ENCODE measurements at regions not wholly inside any gene's neighbourhood (a gene's known extent, or its start where the extent isn't known, plus 50 kb on each side); places are given as distances from the start of the nearest gene placed in this dataset.
A peak's percentile ranks its signal among the peaks of the same experiment; 100 is the strongest.
"Not testable (repeated sequence)": the region's sequence is repeated elsewhere in the genome, so short reads cannot be mapped to it uniquely, and the experiment has no call there.

- DNase-seq (ENCODE audit: low spot score) = no peak
Observed at GRCh38 chr21:39000496-39000895, 182.8 kb downstream of the PSMG1 start.

GRCh38 chr21:38999161-38999560 is 184.1 kb downstream of the PSMG1 start:
- no peak for DNase-seq (ENCODE audit: low spot score)

- DNase-seq (ENCODE audit: low spot score) = not testable (repeated sequence)
Observed at GRCh38 chr21:38998281-38998680, 185.0 kb downstream of the PSMG1 start.

DNA sequence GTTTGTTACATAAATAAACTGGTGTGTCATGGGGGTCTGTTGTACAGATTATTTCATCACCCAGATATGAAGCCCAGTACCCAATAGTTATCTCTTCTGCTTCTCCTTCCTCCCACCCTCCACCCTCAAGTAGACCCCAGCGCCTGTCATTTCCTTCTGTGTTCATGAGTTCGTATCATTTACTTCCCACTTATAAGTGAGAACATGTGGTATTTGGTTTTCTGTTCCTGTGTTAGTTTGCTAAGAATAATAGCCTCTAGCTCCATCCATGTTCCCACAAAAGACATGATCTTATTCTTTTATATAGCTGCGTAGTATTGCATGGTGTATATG is 185.4 kb downstream of the PSMG1 start:
- not testable (repeated sequence) for DNase-seq (ENCODE audit: low spot score)

GRCh38 chr21:38997051-38997842 is 186.0 kb downstream of the PSMG1 start:
- DNase-seq (ENCODE audit: low spot score) = no peak

DNA sequence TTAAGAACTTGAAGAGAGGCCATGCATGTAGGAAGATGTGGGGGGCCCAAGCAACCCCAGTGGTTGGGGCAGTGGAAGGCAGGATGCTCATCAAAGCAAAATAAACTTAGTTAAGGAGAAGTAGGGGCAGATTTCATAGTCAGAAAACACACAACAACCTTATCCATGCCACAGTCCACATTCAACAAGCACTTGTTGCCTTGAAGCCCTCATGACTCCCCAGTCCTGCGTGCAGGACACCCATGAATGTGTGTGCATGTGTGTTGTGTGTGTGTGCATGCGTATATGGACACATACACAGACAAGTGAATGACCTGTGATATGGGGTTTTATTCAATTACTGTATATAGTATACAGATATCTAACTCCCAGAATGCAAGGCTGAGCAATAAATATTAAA is 186.9 kb downstream of the PSMG1 start:
- no peak for DNase-seq (ENCODE audit: low spot score)

GRCh38 chr21:38995731-38996130 is 187.5 kb downstream of the PSMG1 start:
- DNase-seq (ENCODE audit: low spot score) = no peak

GRCh38 chr21:38995071-38995669 is 188.1 kb downstream of the PSMG1 start:
- no peak for DNase-seq (ENCODE audit: low spot score)

DNA sequence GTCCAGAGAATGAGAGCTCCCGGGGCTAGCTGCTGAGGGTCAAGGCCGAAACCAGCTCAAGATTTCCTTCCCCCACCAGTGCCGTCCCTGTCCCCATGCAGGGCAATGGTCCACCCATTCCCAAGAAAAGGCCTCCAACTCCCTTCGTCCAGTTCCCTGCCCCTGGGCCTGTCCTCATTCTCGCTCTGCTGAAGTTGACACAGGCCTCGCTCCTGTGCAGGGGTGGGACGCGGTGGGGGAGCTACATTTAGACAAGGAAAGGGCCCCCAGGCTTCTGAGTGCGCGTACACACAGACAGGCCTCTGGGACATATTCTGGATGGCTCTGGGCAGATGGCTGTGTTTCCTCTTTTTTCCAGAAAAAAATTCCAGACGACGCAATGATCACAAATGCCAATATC is 188.3 kb downstream of the ETS2 start:
- DNase-seq (ENCODE audit: low spot score) = no peak

DNA sequence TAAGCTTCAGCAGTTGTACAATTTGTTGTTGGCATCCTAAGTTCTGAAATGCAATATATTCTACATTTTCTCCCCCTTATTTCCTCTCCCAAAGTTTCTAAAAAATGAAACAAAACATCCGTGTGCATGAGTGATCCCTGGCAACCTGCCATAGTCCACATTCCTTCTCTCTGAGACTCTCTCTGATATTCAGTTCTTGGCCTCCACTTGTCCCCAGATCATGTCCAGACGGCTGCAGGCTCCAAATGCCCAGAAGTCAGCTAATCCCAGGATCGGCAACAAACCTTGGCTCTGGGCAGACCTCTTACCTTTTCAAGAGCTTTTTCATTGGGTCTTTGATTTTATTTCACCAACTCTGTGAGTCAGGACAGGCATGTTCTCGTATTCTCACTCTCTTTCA is 187.8 kb downstream of the ETS2 start:
- peak; percentile 90 for DNase-seq (ENCODE audit: low spot score)

DNA sequence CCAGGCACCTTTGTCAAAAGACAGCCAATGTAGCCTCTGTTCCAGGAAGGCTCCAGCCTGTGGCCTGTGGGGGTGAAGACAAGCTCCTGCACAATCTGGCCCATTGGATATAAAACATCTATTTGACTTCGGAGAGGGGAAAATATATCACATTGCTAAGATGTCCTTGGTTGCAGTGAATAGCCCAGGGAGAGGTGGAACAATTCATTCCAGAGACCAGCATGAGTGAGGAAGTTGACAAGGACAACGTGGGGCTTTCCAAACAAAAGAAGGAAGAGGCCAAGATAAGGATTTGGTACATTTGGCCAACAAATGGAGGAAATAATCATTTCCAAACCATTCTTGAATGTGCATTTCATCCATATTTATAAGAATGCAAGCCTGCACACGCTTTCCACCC is 187.0 kb downstream of the ETS2 start:
- no peak for DNase-seq (ENCODE audit: low spot score)

DNA sequence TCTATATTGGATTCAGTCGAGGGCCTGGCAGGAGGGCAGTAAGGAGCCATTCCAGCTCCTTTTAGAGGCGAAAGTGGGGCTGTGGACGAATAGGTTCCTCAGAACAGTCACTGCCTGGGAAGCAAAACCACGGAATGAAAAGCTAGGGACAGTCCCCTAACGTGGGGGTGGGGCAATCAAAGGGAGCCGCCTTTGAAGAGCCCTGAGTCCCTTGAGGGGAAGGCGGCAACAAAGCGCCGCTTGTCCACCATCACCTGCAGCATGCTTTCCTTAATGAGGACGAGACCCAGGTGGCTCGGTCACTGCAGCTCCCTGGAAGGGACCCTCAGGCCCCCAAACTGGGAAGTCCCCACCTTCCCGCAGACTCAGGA is 184.7 kb downstream of the ETS2 start:
- DNase-seq (ENCODE audit: low spot score) = no peak

GRCh38 chr21:38989745-38990423 is 184.2 kb downstream of the ETS2 start:
- peak; percentile 41 for DNase-seq (ENCODE audit: low spot score)

GRCh38 chr21:38989379-38989744 is 183.6 kb downstream of the ETS2 start:
- no peak for DNase-seq (ENCODE audit: low spot score)

DNA sequence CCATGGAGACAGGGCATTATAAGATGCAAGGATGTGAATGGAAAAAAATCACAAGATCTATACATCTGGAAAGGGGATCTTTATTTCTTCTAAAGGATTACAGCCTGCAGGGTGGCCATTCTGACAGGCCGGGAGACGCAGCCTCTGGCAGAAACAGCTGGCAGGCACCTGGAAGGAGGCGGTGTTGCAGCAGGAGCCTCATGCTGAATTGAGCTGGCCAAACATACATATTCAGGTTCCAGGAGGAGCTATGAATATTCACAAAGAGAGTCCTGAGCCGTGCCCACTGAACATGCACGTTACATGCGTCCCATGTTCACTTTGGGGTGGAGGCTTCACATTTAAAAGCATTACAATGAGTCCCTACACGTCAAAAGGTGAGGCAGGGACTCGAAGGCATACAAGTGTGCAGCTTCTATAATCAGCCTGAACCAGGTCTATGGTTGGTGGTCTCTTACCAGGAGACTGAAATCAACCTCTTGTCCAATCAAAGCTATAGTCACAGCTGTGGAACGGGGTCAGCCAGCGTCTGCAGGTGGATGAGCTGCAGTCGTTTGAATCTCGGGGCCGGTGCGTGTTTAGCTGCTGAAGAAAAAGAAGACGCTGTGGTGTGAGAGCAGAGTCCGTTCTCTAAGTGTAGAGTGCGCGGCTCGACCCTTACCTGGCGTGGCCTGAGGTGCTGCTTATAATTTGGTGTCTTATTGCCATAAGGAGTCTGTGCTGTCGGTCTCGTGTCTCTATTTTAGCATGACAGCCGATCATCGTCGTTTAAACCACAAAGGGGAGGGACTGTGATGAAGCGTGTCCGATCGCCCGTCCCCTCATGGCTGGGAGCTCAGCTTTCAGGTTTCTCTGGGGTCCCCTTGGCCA is 183.0 kb downstream of the ETS2 start:
- DNase-seq (ENCODE audit: low spot score) = no peak

DNA sequence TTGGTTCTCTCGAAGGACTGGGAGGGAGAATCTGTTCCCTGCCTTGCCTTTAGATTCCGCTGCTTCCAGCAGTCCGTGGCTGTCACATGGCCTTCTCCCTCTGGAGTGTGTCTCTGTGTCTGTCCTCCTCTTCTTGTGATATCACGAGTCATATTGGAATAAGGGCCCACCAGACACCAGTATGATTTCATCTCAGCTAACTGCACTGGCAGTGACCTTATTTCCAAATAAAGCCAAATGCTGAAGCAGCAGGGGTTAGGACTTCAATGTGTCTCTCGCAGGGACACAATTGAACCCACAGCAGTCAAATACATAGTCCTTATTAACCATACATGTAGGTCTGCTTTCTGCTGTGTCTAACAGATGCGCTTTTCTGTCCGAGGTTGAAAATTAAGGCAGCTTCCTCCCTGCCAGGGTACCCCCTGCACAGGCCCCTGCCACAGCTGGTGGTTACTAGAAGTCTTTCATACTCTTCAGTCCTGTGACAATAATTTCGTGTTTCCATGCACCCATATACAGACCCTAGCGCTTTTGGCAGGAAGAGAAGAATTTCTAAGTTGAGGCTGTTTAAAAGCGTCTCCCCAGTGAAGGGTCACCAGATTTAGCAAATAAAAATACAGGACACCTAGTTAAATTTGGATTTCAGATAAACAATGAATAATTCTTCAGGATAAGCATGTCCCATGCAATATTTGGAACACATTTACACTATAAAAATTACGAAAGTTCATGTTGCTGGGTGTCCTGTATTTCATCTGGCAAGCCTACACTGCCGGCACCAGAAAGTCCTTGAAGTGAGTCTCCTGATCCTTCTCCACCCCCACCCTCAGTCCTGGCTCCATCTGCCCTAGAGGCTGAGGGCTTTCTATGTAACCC is 182.1 kb downstream of the ETS2 start:
- no peak for DNase-seq (ENCODE audit: low spot score)

DNA sequence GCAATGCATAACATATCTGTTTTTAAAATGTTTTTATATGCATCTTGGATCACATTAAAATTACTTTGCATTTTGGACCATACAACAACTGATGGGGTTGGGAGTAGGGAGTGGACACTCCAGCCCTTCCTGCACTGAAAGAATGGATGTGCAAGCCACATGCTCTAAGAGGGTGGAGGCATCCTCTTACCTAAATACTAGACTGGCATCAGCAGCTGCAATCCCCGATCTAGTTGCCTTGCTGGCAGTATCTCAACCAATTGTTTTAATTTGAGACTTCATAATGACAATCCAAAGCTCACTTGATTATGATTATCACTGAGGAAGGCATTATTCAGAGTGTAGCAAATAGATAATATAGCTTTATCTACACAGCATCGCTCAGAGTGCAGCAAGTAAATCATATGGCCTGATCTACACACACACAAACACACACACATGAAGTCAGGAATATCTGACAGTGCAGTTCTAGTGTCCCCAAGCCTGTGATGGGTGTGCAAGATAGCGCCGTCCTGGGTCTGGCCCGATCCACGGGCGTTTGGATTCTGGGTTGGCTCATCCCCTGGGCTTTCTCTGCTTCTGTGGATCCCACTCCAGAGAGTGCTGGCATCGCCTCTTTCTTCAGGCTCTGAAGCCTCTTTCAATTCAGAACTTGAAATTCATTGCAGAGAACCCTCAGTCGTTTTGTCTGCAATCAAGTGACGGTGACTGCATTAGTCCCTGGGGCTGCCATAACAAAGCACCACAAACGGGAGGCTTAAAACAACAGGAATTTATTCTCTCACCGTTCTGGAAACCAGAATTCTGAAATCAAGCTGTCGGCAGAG is 181.3 kb downstream of the ETS2 start:
- no peak for DNase-seq (ENCODE audit: low spot score)

DNA sequence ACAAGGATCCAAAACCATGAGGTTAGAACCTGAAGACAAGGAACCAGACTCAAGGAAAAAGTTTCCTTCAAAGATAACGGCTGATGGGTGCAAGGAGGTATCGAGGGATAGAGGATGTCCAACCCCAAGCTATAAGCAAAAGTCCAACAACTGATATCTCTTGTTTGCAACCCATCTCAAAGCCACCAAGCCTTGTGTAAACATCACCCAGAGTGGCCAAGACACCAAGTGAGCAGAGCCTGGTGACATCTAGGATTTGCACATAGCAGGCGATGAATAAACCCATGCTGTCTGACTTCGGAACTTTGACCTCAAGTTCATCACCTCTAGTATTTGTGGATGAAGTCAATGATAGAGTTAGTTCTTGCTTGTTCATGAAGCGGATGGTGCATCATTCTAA is 180.7 kb downstream of the ETS2 start:
- no peak for DNase-seq (ENCODE audit: low spot score)

- peak; percentile 96 for DNase-seq (ENCODE audit: low spot score)
Observed at GRCh38 chr21:38985568-38986378, 180.0 kb downstream of the ETS2 start.
